SK-N-MC (cell line): ENCODE measurements at regions not wholly inside any gene's neighbourhood (a gene's known extent, or its start where the extent isn't known, plus 50 kb on each side); places are given as distances from the start of the nearest gene placed in this dataset.

Experiments used
- EZH2 ChIP-seq: fragments of 200-600 bp; sonication (generic); IDR thresholded peaks from one replicate; pipeline ENCODE4 v1.6.1; 2017; ENCODE audit warnings: antibody characterized with exemption
- FOXP2 ChIP-seq: optimal IDR thresholded peaks from 2 replicates; pipeline ENCODE3; 2011; ENCODE audit warnings: mild to moderate bottlenecking, moderate library complexity; ENCODE audit not compliant: insufficient read depth; ENCODE audit errors: extremely low read length, control extremely low read depth
- POLR2AphosphoS5 ChIP-seq: IDR thresholded peaks from 2 replicates; pipeline ENCODE4 v1.6.1; 2012; ENCODE audit warnings: mild to moderate bottlenecking, low read depth, low read length, borderline replicate concordance

DNA sequence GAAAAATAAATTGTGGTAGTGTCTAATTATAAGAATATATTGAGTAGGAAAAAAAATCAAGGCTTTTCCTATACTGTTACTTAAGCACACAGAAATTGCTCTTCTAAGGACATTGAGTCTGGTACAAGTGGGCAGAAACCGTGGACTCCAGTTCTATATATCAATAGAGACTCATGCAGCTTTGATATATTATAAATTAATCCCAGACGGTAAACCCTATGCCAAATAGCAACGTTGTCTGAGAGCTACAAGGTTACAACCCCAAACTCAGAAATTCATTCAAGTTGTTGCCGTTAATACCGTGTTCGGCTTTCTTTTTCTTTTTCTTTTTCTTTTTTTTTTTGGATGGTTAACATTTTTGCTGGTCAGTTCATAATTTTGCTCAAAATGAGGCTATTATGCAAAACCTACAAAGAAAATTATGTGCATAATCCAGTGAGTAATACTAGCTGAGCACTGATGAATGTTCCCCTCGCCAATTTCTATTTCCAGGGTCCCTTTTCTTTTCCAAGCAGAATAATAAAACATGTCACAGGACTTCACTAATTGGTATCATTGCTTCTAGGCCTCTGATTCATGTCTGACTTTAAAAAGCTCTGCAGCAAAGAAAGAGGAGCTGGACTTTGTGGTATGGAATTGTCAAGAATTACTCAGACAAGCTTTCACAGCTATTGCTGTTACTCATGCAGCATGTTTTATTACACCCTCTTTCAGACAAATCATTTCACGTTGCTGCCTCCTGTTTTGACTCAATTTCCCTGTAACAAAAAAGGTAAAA lies 737.7 kb downstream of the NLGN4X start:
- TF ChIP-seq POLR2AphosphoS5 (no peak), EZH2 (no peak), FOXP2 (no peak)
